HT-29 (cell line): ENCODE measurements at regions not wholly inside any gene's neighbourhood (a gene's known extent, or its start where the extent isn't known, plus 50 kb on each side); places are given as distances from the start of the nearest gene placed in this dataset.

Source experiments
- DNase-seq: peaks from one replicate; pipeline ENCODE4 v3.0.0-alpha.2; 2015; ENCODE audit warnings: low spot score

DNA sequence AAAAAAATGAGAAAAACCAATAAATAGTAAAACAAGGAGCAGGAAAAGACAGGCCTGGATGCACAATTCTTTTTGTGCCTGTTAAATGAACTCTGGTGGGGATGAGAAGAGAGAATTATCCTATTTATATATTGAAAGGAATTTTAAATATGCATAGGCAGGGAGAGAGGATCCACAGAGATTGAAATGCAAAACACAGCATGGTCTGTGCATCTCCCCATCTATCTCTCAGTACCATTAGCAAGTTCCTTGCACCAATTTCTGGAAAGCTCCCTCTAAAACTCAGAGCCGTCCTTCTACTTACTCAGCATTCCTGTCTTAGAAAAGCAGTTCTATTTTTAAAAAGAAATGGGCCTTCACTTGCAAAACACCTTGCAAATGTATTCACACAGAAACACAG, 502.3 kb upstream of the KLHL29 start:
- DNase-seq: no peak

DNA sequence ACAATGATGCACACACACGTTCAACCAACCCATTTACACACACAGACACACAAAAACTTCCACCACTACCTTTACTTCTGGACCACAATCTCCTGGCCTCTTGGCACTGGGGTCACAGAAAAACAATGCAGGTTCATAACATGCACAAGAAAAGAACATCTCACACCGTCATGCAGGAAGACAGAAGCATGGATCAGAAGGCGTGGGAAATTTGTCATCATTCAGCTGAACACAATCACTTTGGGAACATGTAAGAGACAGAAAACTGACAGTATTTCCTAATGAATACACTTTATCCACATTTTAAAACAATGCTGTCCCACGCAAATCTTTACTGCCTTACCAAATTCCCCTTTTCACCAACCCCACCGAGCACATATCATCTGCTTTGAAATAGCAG, 501.9 kb upstream of the KLHL29 start:
- no peak for DNase-seq

DNA sequence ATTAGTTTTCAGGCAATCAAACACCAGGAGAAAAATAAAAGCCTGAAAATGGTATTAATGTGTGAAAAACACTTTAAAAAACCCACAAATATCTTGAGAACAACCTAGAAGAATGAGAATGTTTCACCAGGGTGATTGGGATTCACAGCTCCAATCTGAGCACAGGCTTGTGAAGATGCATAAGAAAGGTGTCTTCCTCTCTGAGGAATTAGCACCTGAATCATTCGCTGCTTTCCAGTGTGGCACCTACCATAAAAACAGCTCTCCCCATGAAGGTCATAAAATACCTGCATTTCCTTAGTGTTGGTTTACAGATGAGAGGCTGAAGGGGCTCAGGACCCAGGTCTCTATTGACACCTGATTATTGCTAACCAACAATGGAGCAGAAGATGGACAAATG, 499.7 kb upstream of the KLHL29 start:
- DNase-seq: no peak

DNA sequence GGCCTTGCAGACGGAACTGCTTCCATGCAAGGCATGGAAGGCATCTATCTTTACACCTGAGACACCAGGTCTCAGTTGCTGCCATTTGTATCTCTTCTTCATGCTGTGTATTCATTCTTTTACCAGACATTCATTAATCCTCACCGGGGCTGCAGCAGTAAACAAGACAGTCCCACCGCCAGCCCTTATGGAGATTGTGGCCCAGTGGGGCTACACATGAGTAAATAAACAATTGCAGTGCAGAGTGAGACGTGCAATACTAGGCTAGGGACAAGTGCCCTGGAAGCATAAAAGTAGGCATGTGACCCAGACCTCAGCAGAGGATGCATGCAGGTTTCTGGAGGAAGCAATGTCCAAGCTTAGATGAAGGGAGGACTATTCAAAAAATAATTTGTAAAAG, 497.6 kb upstream of the KLHL29 start:
- DNase-seq: no peak

DNA sequence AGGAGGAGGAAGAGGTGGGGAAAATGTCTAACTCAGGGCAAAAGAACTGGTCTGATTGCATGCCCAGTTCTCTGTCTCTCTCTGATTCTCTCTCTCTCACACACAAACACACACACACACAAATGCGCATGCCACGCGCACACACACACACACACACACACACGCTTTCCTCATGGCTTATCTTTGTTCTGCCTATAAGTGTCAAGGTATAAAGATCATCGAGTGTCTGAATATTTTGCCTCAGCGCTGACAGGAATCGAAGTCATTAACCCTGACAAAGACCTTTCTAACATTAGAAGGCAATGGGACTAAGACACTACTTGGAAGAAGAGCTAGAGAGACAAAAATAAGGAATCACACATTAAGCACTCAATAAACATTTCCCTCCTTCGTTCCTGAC, 497.1 kb upstream of the KLHL29 start:
- no peak for DNase-seq

DNA sequence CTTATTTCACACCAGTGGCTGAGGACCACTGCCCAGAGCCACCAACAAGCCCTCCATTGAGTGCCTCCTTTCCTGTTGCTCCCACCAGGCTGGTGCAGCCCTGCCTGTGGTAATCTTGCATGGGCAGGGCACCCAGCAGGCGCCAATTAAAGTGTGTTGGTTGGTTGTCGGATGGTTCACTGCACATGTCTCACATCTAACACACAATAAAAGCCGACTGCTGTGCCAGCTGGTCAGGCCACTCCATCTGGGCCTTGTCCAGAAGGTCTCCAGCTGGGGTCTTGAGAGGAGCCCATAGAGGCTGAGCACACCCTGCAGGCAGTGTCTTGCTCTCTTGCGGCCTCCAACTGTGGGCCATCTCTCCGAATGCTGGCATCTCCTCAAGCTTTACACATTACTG, 494.8 kb upstream of the KLHL29 start:
- no peak for DNase-seq

GRCh38 chr2:22893761-22894517, 491.0 kb upstream of the KLHL29 start:
- no peak for DNase-seq

- DNase-seq: no peak
Observed at GRCh38 chr2:22894761-22895160, 490.2 kb upstream of the KLHL29 start.

DNA sequence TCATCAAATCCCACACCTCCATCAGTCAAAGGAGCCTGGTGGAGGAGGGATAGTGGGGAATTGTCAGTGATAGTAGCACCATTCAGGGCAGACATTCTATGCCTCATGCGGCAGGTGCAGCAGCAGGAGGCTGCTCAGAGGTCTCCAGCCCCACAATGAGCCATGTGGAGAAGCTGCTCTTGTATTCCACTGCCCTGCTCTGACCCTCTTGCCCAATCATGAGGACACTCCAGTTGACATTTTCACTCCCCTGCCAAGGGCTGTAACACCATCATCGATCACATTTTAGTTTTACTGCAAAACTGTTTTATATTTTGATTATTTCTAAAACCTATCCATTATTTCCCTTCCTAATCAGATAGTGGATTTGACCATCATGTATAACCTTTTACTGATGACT, 487.6 kb upstream of the KLHL29 start:
- DNase-seq: no peak

DNA sequence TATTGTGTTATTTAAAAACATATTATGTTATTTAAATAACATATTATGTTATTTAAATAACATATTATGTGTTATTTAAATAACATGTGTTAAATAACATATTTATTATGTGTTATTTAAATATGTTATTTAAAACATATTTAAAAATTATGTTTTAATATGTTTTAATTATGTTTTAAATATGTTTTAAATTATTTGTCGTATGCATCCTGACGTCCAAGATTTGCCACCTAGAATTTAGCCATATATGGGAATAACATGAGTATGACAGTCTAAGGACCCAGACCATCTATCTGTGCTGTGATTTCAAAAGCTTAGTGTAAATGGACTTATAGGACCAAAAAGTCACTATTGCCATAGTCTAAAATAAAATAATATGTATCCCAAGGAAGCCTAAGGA, 484.3 kb upstream of the KLHL29 start:
- no peak for DNase-seq

- DNase-seq: no peak
Observed at GRCh38 chr2:22901471-22902179, 483.4 kb upstream of the KLHL29 start.

- no peak for DNase-seq
Observed at GRCh38 chr2:22902180-22902550, 482.8 kb upstream of the KLHL29 start.

DNA sequence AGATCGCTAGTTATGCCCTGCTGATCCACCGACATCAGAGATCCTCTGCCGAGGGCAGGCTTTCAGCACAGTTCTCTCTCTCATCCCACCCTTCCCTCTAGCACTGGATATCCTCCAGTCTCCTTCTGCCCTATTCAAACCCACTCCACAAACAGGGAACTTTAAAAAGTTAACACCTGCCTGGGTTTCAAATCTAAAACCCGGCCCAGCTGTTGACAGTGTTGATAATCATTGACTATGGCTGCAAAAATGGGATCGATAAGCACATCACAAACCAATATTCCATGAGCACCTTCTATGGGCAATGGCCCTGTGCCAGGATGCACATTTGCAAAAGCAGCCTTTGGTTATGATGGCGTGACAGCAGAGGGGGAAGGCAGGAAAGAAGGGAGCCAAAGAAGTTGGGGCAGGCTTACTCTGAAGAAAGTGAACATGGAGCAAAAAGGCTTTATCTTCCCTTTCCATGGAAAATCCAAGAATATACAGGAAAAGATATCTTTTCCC, 482.3 kb upstream of the KLHL29 start:
- DNase-seq: no peak

- DNase-seq: no peak
Observed at GRCh38 chr2:22903616-22904015, 481.4 kb upstream of the KLHL29 start.

GRCh38 chr2:22904126-22904684, 480.8 kb upstream of the KLHL29 start:
- DNase-seq: peak; percentile 56

DNA sequence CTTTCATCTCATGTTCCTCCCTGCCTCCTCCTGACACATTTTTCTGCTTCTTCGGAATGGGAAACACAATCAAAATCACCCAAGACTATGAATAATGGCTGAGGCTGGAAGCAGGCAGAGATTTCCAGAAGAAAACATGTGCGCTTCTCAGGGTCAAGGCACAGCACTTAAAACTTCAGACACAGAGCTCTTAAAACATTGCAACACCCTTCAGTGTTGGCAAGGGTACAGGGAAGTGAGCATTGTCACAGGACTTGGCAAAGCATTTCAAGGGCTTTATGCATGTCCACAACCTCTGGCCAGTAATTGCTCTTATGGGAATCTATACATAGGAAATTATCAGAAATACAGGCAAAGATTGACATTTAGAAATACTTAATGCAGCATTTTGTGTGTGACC, 477.6 kb upstream of the KLHL29 start:
- no peak for DNase-seq

GRCh38 chr2:22912398-22912797, 472.6 kb upstream of the KLHL29 start:
- DNase-seq: no peak

DNA sequence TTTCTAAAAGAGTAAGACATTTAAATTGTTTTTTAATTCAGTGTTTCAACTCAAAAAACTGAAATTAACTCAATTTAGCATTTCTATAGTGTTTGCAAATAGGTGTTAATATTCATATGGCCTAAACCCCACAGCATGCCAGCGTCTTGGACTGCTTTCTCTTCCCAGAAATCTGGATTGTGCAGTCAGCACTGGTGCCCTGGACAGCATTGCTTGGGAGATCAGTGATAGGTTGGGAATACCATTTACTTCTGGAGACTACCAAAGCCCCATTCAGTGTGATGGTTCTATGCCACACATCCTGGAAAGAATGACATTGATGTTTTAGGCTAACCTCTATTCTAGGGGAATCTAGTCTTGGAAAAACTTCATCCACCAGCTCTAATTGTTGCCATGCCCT, 455.0 kb upstream of the KLHL29 start:
- no peak for DNase-seq

DNA sequence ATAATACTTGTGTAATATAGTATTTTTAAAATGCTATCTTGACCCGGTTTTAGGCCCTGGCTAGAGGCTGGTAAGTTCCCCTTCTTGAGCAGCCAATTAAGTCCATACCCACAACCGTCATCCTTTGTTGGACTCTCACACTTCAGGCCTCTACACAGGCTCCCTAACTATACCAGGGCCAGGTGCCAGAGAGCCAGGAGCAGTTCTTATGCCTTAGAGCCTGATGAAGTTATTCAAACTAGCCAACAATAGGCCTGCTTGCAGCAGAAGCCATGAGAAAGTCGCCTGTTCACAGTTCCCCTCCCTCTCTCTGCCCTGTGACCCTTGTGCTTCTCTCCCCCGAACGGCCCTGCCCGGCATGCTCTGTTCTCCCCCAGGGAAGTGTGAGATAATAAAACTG, 454.2 kb upstream of the KLHL29 start:
- no peak for DNase-seq

- DNase-seq: no peak
Observed at GRCh38 chr2:22932288-22932687, 452.7 kb upstream of the KLHL29 start.

DNA sequence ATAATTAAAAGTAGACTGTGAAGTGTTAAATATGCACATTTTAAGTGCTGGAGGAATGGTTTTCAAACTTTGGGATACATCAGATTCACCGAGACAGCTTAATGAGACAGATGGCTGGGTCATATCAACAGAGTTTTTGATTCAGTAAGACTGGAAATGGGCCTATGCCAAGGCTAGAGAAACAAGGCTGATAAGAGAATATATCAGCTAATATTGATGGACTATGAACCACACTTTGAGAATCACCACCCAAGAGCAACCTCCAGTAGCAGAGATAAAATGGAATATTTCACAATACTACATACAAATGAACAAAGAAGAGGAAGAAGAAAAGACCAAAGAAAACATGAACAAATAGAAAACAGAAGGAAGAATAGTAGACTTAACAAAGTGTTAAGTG, 450.2 kb upstream of the KLHL29 start:
- no peak for DNase-seq

DNA sequence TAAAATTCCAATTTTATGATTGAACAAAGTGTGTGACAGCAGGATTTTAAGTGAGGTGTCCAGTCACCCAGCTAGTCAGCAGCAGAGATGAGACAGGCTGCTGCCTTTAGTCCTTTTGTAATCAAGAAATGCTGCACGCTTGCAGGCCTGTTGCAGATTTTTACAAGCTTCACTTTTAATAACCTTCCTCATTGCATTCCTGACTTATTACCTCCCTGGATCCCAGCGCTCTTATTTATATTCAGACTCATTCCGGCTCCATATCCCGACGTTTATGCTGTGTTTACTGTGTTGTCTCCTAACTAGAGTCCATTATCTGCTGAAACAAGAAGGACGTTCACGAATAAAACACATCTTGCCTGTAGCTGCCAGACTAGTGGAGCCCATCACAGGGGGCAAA, 442.5 kb upstream of the KLHL29 start:
- DNase-seq: no peak

DNA sequence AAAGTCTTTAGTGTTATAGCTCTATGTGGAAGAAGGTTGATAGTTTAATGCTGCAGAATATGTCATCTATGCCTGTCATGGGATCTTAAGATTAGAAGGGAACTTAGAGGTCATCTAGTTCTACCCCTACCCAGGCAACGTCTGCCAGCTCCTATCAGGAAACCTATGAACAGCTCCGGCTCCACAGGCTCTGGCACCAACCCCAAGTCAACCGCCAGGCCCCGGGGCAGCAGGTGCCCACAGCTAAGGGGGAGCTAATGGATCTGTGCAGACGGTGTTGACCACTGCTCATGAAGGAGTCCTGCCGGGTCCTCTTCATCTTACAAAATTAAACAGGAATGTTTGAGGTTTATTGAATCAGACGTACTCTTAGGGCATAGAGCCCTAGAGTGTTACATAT, 440.8 kb upstream of the KLHL29 start:
- no peak for DNase-seq
